ENCODE measurements at regions not wholly inside any gene's neighbourhood (a gene's known extent, or its start where the extent isn't known, plus 50 kb on each side); places are given as distances from the start of the nearest gene placed in this dataset.

DNA sequence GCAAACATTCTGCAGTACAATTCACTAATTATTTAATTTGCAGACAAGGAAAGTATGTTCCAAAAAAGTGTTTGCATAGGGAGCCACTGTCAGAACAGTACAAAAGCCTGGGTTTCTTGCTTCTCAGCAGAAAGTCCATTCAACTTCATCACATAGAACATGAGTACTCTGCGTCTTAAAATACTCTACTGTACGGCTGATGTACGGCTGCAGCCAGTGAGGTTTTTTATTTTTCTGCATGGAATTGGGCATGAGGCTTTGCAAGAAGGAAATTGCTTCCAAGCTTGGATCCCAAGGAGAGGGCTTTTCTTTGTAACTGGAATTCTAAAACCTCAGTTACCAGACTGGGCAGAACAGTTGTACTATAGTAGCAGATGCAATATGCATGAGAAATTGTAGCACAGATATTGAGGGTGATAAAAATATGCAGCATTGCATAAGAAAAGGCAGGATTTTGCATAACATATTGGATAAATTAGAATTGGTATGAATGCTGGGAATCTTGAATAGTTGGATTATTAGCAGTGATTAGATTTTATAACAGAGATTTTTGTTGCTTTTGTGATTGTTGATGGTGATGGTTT is 178.1 kb upstream of the CDH9 start:
- no peak overlapping the region for H3K4me2 ChIP-seq

DNA sequence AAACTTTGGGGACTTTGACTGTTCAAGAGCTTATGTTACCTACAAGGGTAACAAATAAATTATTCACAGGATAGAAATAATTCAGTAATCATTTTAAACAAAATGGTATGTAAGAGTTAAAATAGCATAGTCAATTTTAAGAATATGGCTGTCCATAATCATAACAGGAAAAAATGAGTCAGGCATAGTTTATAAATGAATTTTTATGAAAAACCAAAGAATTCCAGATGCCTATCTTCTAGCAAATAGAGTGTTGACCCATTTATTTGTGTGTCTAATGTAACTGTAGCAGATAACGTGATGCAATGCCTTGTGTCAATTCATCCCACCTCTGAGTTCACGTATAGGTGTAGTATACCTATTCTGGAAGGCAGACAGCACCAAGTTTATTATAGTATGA is 169.7 kb upstream of the CDH9 start:
- Histone ChIP-seq H2AFZ (ENCODE audit: low read depth) (no peak overlapping the region), H3K79me2 (ENCODE audit: insufficient read depth, low read depth) (no peaks in the 10 kb centered on the region), H3K36me3 (ENCODE audit: insufficient read depth) (no peaks in the 10 kb centered on the region), H3K27ac (no peak overlapping the region), H4K20me1 (ENCODE audit: insufficient read depth) (no peaks in the 10 kb centered on the region), H3K4me2 (no peak overlapping the region), H3K9ac (no peak overlapping the region), H3K4me1 (ENCODE audit: low read depth, poor library complexity, severe bottlenecking) (no peaks in the 10 kb centered on the region), H3K4me3 (IDR thresholded peaks at IDR 0.05; ENCODE audit: insufficient read depth, low read depth, low read length) (no peak overlapping the region), H3K27me3 (ENCODE audit: insufficient read depth, low read depth) (no peaks in the 10 kb centered on the region)
- TF ChIP-seq, protein P1, sequence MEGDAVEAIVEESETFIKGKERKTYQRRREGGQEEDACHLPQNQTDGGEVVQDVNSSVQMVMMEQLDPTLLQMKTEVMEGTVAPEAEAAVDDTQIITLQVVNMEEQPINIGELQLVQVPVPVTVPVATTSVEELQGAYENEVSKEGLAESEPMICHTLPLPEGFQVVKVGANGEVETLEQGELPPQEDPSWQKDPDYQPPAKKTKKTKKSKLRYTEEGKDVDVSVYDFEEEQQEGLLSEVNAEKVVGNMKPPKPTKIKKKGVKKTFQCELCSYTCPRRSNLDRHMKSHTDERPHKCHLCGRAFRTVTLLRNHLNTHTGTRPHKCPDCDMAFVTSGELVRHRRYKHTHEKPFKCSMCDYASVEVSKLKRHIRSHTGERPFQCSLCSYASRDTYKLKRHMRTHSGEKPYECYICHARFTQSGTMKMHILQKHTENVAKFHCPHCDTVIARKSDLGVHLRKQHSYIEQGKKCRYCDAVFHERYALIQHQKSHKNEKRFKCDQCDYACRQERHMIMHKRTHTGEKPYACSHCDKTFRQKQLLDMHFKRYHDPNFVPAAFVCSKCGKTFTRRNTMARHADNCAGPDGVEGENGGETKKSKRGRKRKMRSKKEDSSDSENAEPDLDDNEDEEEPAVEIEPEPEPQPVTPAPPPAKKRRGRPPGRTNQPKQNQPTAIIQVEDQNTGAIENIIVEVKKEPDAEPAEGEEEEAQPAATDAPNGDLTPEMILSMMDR (conservative IDR thresholded peaks at IDR 0.05; ENCODE audit: low read depth, low read length) = no peak

More for the DNA sequence above, 178.1 kb upstream of the CDH9 start:
- TF ChIP-seq, protein P1 (conservative IDR thresholded peaks at IDR 0.05; ENCODE audit: low read depth, low read length) = no peak
- Histone ChIP-seq H2AFZ (ENCODE audit: low read depth) (no peak overlapping the region), H3K4me1 (ENCODE audit: low read depth, poor library complexity, severe bottlenecking) (peaks cover 4% of the 10 kb centered on the region), H4K20me1 (ENCODE audit: insufficient read depth) (no peaks in the 10 kb centered on the region), H3K27me3 (ENCODE audit: insufficient read depth, low read depth) (no peaks in the 10 kb centered on the region), H3K79me2 (ENCODE audit: insufficient read depth, low read depth) (no peaks in the 10 kb centered on the region), H3K9ac (no peak overlapping the region), H3K27ac (no peak overlapping the region), H3K4me3 (IDR thresholded peaks at IDR 0.05; ENCODE audit: insufficient read depth, low read depth, low read length) (no peak overlapping the region), H3K36me3 (ENCODE audit: insufficient read depth) (no peaks in the 10 kb centered on the region)

DNA sequence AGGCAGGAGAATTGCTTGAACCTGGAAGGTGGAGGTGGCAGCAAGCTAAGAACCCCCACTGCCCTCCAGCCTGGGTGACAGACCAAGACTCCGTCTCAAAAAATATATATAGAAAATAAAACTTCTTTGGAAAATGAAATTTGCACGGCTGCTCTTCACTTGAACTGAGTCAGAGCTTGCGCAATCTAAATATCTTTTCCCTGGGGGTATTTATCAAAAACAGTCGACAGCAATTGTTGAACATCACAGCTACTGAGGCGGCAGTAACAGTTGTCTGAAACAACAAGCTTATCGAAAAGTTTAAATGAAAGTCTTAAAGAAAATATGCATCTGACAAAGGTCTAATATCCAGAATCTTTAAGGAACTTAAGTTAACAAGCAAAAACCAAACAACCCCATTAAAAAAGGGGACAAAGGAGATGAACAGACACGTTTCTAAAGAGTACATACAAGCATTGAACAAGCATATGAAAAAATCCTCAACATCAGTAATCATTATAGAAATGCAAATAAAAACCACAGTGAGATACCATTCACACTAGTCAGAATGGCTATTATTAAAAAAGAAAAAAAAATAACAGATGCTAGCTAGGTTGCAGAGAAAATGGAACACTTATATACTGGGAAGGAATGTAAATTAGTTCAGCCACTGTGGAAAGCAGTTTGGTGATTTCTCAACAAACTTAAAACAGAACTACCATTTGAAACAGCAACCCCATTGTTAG is 153.6 kb upstream of the CDH9 start:
- Histone ChIP-seq H3K27ac (no peak overlapping the region), H3K4me2 (no peak overlapping the region), H2AFZ (ENCODE audit: low read depth) (no peak overlapping the region), H3K4me3 (IDR thresholded peaks at IDR 0.05; ENCODE audit: insufficient read depth, low read depth, low read length) (no peak overlapping the region), H3K27me3 (ENCODE audit: insufficient read depth, low read depth) (no peaks in the 10 kb centered on the region), H3K9ac (no peak overlapping the region), H4K20me1 (ENCODE audit: insufficient read depth) (no peaks in the 10 kb centered on the region), H3K79me2 (ENCODE audit: insufficient read depth, low read depth) (no peaks in the 10 kb centered on the region), H3K36me3 (ENCODE audit: insufficient read depth) (no peaks in the 10 kb centered on the region), H3K4me1 (ENCODE audit: low read depth, poor library complexity, severe bottlenecking) (no peaks in the 10 kb centered on the region)
- TF ChIP-seq, protein P1 (conservative IDR thresholded peaks at IDR 0.05; ENCODE audit: low read depth, low read length) = no peak

DNA sequence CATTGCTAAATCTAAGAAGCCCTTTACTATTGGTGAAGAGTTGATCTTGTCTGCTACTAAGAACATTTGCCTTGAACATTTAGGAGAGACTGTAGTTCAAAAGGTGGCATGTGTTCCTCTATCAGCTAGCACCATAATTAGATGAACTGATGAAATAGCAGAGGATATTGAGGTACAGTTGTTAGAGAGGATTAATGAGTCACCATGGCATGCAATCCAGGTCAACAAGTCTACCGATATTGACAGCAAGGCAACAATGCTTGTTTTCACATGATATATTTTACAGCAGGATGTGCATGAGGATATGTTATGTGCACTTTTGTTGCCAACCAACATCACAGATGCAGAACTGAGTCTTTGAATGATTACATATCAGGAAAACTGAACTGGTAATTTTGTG is 134.3 kb upstream of the CDH9 start:
- Histone ChIP-seq H3K4me1 (ENCODE audit: low read depth, poor library complexity, severe bottlenecking) (no peaks in the 10 kb centered on the region), H3K9ac (no peak overlapping the region), H3K79me2 (ENCODE audit: insufficient read depth, low read depth) (no peaks in the 10 kb centered on the region), H3K4me2 (no peak overlapping the region), H3K27me3 (ENCODE audit: insufficient read depth, low read depth) (no peaks in the 10 kb centered on the region), H2AFZ (ENCODE audit: low read depth) (no peak overlapping the region), H3K4me3 (IDR thresholded peaks at IDR 0.05; ENCODE audit: insufficient read depth, low read depth, low read length) (no peak overlapping the region), H3K36me3 (ENCODE audit: insufficient read depth) (no peaks in the 10 kb centered on the region), H3K27ac (no peak overlapping the region), H4K20me1 (ENCODE audit: insufficient read depth) (no peaks in the 10 kb centered on the region)
- TF ChIP-seq, protein P1 (conservative IDR thresholded peaks at IDR 0.05; ENCODE audit: low read depth, low read length) = no peak
